ENCODE measurements at regions not wholly inside any gene's neighbourhood (a gene's known extent, or its start where the extent isn't known, plus 50 kb on each side); places are given as distances from the start of the nearest gene placed in this dataset.

DNA sequence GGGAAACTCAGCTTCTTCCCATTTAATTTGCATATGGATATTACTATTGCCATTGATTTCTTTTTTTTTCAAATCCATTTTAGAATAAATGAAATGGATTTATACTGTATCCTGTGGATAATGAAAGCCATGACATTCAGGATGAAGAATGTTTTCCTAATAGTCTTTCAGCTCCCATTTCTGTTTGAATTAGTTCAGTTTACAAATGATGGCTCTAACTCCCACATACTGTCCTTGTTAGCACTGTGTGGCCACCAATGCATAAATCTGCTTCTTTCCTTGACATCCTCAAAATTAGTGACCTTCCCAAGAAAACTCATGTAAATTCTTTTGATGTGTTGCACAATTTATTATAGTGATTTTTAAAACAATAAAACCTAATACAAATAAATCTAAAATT is 693.2 kb upstream of the GJE1 start:
- H3K27me3 Mint-ChIP-seq (ENCODE audit: low read depth): no peaks in the 10 kb centered on the region
- no peak overlapping the region for H3K27ac Mint-ChIP-seq
- H3K9me3 Mint-ChIP-seq: peaks cover 6% of the 10 kb centered on the region
- TF ChIP-seq, protein P1, sequence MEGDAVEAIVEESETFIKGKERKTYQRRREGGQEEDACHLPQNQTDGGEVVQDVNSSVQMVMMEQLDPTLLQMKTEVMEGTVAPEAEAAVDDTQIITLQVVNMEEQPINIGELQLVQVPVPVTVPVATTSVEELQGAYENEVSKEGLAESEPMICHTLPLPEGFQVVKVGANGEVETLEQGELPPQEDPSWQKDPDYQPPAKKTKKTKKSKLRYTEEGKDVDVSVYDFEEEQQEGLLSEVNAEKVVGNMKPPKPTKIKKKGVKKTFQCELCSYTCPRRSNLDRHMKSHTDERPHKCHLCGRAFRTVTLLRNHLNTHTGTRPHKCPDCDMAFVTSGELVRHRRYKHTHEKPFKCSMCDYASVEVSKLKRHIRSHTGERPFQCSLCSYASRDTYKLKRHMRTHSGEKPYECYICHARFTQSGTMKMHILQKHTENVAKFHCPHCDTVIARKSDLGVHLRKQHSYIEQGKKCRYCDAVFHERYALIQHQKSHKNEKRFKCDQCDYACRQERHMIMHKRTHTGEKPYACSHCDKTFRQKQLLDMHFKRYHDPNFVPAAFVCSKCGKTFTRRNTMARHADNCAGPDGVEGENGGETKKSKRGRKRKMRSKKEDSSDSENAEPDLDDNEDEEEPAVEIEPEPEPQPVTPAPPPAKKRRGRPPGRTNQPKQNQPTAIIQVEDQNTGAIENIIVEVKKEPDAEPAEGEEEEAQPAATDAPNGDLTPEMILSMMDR (IDR thresholded peaks at IDR 0.05; ENCODE audit: unreplicated experiment in 3 of 3): no peak
- H3K4me3 Mint-ChIP-seq: no peak overlapping the region
- H3K36me3 Mint-ChIP-seq (ENCODE audit: low read depth): no peaks in the 10 kb centered on the region
- H3K4me1 Mint-ChIP-seq: no peaks in the 10 kb centered on the region

DNA sequence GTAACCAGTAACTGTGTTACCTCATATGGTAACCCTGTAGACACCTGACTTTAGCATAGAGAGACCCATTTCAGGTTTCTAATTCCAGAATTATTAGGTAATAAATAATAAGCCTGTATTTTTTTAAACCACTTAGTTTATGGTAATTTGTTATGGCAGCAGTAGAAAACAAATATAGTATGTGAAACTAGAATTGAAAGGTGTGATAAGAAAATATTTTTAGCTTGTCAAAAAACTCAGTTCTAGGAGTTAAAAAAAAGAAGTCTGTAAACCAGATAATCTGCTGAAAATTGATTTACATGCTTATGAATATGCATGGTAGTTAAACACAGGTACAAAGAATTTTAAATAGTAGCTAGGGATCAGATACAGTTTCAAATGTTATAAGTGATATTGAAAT is 695.0 kb upstream of the GJE1 start:
- TF ChIP-seq, protein P1 (IDR thresholded peaks at IDR 0.05; ENCODE audit: unreplicated experiment in 3 of 3): no peak
- Mint-ChIP-seq H3K9me3 (peaks cover 6% of the 10 kb centered on the region), H3K27ac (no peak overlapping the region), H3K36me3 (ENCODE audit: low read depth) (no peaks in the 10 kb centered on the region), H3K4me3 (no peak overlapping the region), H3K4me1 (no peaks in the 10 kb centered on the region), H3K27me3 (ENCODE audit: low read depth) (no peaks in the 10 kb centered on the region)

DNA sequence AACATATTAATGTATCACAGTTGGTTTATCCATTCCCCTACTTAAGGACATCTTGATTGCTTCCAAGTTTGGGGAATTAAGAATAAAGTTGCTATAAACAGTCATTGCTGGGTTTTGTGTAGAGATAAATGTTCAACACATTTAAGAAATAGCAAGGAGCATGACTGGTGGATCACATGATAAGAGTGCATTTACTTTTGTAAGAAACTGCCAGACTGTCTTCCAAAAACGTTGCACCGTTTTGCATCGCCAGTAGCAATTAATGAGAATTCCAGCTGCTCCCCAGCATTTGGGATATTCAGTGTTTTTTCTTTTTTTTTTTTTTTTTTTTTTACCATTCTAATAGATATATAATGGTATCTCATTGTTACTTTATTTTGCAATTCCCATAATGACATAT is 695.7 kb upstream of the GJE1 start:
- peaks cover 6% of the 10 kb centered on the region for H3K9me3 Mint-ChIP-seq
- TF ChIP-seq, protein P1 (IDR thresholded peaks at IDR 0.05; ENCODE audit: unreplicated experiment in 3 of 3): no peak

DNA sequence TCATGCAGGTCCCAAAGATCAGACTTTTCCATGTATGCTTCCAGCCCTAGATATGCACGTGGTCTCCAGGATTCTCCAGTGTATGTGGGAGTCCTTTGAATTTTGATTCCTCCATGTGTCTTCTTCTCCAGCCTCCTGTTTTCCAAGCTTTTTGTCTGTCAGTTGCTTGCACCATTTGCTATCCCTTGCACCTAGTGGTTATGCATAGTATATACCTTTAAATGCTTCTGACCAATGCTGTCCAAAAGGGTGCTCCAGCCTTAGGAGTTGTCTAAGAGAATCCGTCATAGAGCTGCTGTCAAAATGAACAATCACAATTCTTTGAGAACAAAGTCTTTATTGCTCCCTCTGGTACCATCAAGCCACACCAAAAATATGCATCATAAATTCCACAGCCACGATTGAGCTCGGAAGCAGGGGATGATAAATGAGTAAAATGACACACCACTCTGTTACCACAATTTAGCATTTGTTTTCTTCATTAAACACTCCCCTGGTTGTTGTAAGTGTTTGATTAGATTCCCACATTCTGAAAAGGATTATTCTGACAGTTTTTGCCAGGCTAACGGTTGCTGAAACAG is 706.2 kb upstream of the GJE1 start:
- TF ChIP-seq, protein P1 (IDR thresholded peaks at IDR 0.05; ENCODE audit: unreplicated experiment in 3 of 3): no peak
- no peaks in the 10 kb centered on the region for H3K4me1 Mint-ChIP-seq
- no peaks in the 10 kb centered on the region for H3K27me3 Mint-ChIP-seq (ENCODE audit: low read depth)
- H3K36me3 Mint-ChIP-seq (ENCODE audit: low read depth): no peaks in the 10 kb centered on the region
- H3K4me3 Mint-ChIP-seq: no peak overlapping the region
- no peak overlapping the region for H3K27ac Mint-ChIP-seq
- H3K9me3 Mint-ChIP-seq: peaks cover 19% of the 10 kb centered on the region

More for the DNA sequence above, 695.7 kb upstream of the GJE1 start:
- no peaks in the 10 kb centered on the region for H3K36me3 Mint-ChIP-seq (ENCODE audit: low read depth)
- H3K27ac Mint-ChIP-seq: no peak overlapping the region
- H3K4me3 Mint-ChIP-seq: no peak overlapping the region
- no peaks in the 10 kb centered on the region for H3K4me1 Mint-ChIP-seq
- H3K27me3 Mint-ChIP-seq (ENCODE audit: low read depth): no peaks in the 10 kb centered on the region

DNA sequence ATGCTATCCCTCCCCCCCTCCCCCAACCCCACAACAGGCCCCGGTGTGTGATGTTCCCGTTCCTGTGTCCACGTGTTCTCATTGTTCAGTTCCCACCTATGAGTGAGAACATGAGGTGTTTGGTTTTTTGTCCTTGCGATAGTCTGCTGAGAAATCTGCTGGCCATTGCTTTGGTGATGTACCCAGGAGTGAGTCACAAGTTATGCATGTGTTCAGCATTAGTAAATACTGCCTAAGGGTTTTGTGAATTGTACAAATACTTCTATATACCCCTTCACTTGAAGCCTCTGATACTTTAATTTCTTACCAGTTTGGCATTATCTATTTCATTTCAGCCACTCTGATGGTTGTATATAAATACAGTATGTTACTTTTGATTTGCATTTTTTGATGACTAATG is 711.3 kb upstream of the GJE1 start:
- Mint-ChIP-seq H3K9me3 (peaks cover 10% of the 10 kb centered on the region), H3K4me1 (no peaks in the 10 kb centered on the region), H3K27me3 (ENCODE audit: low read depth) (no peaks in the 10 kb centered on the region), H3K36me3 (ENCODE audit: low read depth) (no peaks in the 10 kb centered on the region), H3K4me3 (no peak overlapping the region), H3K27ac (no peak overlapping the region)
- TF ChIP-seq, protein P1 (IDR thresholded peaks at IDR 0.05; ENCODE audit: unreplicated experiment in 3 of 3): no peak

DNA sequence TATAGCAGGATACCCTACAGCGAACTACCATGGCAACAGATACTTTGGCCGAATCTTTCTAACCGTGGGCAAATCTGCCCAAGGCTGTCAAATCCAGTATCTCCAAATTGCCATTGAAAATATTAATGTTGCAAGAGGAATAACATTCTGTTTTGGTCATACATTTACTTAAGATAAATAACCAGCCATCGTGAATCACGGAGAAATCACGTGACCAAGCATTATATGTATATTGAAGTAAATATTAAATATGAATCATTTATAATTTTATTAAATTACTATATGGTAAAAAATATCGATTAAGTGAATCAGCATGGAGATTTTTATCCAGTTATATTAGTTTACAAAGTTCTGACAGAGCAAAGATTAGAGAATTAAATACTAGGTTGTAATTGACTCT is 714.6 kb upstream of the GJE1 start:
- Mint-ChIP-seq H3K9me3 (no peaks in the 10 kb centered on the region), H3K4me1 (no peaks in the 10 kb centered on the region), H3K27ac (no peak overlapping the region), H3K36me3 (ENCODE audit: low read depth) (no peaks in the 10 kb centered on the region), H3K4me3 (no peak overlapping the region), H3K27me3 (ENCODE audit: low read depth) (no peaks in the 10 kb centered on the region)
- TF ChIP-seq, protein P1 (IDR thresholded peaks at IDR 0.05; ENCODE audit: unreplicated experiment in 3 of 3): no peak

Data from nephron (organoid).